ENCODE measurements at regions not wholly inside any gene's neighbourhood (a gene's known extent, or its start where the extent isn't known, plus 50 kb on each side); places are given as distances from the start of the nearest gene placed in this dataset.

- no peak for DNase-seq (ENCODE audit: low spot score)
Measured at GRCh38 chr1:101086783-101087182, 61.2 kb upstream of the DPH5 start.

DNA sequence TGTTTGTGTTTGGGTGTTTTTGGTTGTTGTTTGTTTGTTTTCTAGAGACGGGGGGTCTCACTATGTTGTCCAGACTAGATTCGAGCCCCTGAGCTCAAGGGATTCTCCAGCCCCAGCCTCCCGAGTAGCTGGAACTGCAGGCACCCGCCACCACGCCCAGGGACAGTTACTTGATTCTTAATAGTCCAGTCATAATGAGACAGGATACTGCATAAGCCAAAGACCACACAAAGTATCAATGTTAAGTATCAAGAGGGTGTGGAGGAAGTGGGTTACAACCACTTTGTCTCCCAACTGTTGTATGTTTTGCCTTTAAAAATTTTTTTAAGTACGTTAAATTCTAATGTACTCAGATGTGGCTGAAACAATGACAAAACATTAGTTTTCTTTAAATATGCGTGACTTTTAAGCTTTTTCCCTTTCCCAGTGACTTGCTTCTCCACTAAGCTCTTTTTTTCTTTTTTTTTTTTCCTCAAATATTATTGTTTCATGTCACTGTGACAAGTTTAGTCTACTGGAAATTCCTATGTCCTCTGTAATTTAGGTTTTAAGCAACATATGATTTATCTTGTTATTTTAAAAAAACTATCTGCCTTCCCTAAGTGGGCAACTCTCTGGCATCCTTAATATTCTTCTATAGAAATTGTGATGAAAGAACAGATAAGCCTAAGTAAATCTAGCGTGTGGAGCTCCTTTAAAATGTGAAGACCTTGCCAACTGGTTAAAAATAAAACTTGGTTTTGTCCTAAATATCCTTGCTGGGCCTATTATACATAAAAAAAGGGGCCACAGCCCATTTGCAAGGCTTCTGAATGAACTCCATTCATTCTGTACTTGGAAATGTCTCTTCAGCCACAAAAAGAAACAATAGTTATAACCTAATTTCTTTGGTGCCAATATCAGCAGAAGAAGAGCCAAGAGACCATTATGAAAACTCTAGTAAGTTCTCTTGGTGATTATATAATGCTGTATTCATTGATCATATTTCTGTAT lies 56.2 kb upstream of the DPH5 start:
- peak; percentile 53 for DNase-seq (ENCODE audit: low spot score)

GRCh38 chr1:101080859-101081258 lies 55.3 kb upstream of the DPH5 start:
- no peak for DNase-seq (ENCODE audit: low spot score)

DNA sequence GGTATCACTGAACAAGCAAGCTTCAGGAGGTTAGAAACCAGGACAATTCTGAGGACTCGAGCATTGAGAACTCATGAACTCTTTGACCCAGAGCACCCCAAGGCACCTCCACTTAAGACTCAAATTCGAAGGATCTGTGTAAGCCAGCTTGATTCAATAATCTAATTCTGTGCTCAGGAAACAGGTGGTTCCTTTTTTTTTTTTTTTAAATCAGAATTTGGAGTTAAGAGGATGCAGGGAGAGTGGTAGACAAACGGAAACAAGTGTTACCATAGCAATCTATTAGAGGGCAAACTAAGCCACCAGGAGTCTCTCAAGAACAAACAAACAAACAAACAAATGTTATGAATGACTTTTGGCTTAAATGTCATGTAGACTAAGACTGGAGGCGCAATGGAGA lies 53.8 kb upstream of the DPH5 start:
- no peak for DNase-seq (ENCODE audit: low spot score)

DNA sequence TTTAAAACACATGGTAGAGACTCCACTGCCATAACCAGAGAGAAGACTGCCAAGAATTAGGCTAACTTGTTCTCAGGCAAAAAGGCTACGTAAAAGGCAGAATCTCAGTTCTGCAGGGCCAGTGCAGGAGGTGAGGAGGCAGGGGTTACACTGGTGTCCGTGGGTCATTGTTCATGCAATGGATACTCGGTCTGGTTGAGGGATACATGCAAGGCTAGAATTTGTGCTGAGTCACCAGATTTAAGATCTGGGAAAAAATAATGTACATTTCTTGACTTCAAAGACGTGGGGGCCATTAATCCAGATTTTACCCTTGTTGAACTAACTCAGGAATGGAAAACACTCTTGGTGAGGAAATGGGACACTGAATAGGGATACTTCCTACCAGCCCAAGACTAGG lies 52.3 kb upstream of the DPH5 start:
- no peak for DNase-seq (ENCODE audit: low spot score)

- no peak for DNase-seq (ENCODE audit: low spot score)
Measured at GRCh38 chr1:101075926-101076325, 50.3 kb upstream of the DPH5 start.
